HepG2 (cell line): ENCODE measurements at regions not wholly inside any gene's neighbourhood (a gene's known extent, or its start where the extent isn't known, plus 50 kb on each side); places are given as distances from the start of the nearest gene placed in this dataset.

Experiments
- ATAC-seq: fragments of 200-7000 bp; cut with Tn5 transposase; 3 replicates; pipeline ENCODE4 v1.9.1; 2020; ENCODE audit warnings: mild to moderate bottlenecking, moderate library complexity
- BruUV-seq: library from RNA; stranded (reverse); fragments of 400-500 nt; replicated peaks from 2 replicates; lab custom pipeline; 2021; lab: Mats Ljungman, UMichigan
- CTCF ChIA-PET: fragments of 300-600 bp; formaldehyde crosslinking; extraction: SDS; loops from one replicate; lab custom pipeline; 2021; ENCODE audit warnings: low total read pairs, inconsistent platforms, low intra/inter-chr PET ratio; lab: Yijun Ruan, JAX
- POLR2A ChIA-PET: fragments of 350-600 bp; sonication (Branson Sonifier 250); formaldehyde crosslinking; loops from one replicate; lab custom pipeline; 2020; ENCODE audit warnings: antibody characterized with exemption, inconsistent platforms; lab: Yijun Ruan, JAX
- DNase-seq: peaks from one replicate; pipeline ENCODE4 v3.0.0-alpha.2; 2015; ENCODE audit warnings: low spot score
- FAIRE-seq: peaks from 3 replicates; lab custom pipeline; 2011; peaks lifted over from hg19 to GRCh38; lab: Jason Lieb, UNC
- H2AFZ ChIP-seq: one replicate; pipeline ENCODE4 v1.6.1; 2011; ENCODE audit warnings: low read length, inconsistent platforms
- H3K27ac ChIP-seq: fragments of 300-600 bp; 3 replicates; pipeline ENCODE4 v1.8.0; 2011; ENCODE audit warnings: mixed run types, mild to moderate bottlenecking, mixed read lengths, low read length, inconsistent platforms; ENCODE audit not compliant: insufficient read depth; ENCODE audit errors: extremely low read length
- H3K27me3 ChIP-seq, 2 experiments: fragments of 200-600 bp in 1 of 2; 2 replicates in 1 of 2; 3 replicates in 1 of 2; pipeline versions ENCODE4 v1.6.0 to v1.8.0; 2011; ENCODE audit warnings: low read length in 2 of 2, mild to moderate bottlenecking in 2 of 2, moderate library complexity in 2 of 2, inconsistent platforms in 1 of 2; ENCODE audit not compliant: insufficient read depth in 2 of 2, control insufficient read depth in 1 of 2
- H3K36me3 ChIP-seq, 2 experiments: fragments of 200-600 bp in 1 of 2; replicated peaks in 1 of 2; 2 replicates in 1 of 2; 3 replicates in 1 of 2; pipeline versions ENCODE4 v1.5.1 to v1.8.0; 2011; ENCODE audit warnings: low read length in 2 of 2, inconsistent platforms in 1 of 2; ENCODE audit not compliant: insufficient read depth in 2 of 2, control insufficient read depth in 1 of 2
- H3K4me1 ChIP-seq: 2 replicates; pipeline ENCODE4 v1.5.1; 2012; ENCODE audit warnings: low read length, inconsistent platforms; ENCODE audit not compliant: insufficient read depth
- H3K4me2 ChIP-seq: 2 replicates; pipeline ENCODE4 v1.6.0; 2011; ENCODE audit warnings: low read depth, low read length, inconsistent platforms
- H3K4me3 ChIP-seq, 3 experiments: fragments of 200-600 bp in 1 of 3; sonication (generic), shearing (Covaris generic) in 1 of 3; replicated peaks in 1 of 3; 2 replicates each; pipeline ENCODE4 v1.5.1; 2011 to 2016; ENCODE audit warnings: low read length in 3 of 3, inconsistent platforms in 2 of 3, low read depth in 2 of 3, mild to moderate bottlenecking in 2 of 3, control low read depth in 1 of 3, mixed read lengths in 1 of 3; ENCODE audit not compliant: insufficient read depth in 1 of 3
- H3K79me2 ChIP-seq: one replicate; pipeline ENCODE4 v1.6.1; 2011; ENCODE audit warnings: low read length, inconsistent platforms; ENCODE audit not compliant: insufficient read depth
- H3K9ac ChIP-seq: 2 replicates; pipeline ENCODE4 v1.6.0; 2011; ENCODE audit warnings: mild to moderate bottlenecking, low read depth, low read length, inconsistent platforms; ENCODE audit not compliant: insufficient read depth
- H3K9me3 ChIP-seq: 2 replicates; pipeline ENCODE4 v1.5.1; 2012; ENCODE audit warnings: mild to moderate bottlenecking, low read length
- H4K20me1 ChIP-seq: 2 replicates; pipeline ENCODE4 v1.6.0; 2011; ENCODE audit warnings: inconsistent platforms, mild to moderate bottlenecking, low read length, moderate library complexity; ENCODE audit not compliant: insufficient read depth
- BORCS8-MEF2B ChIP-seq: sonication (generic); formaldehyde crosslinking; IDR thresholded peaks from 2 replicates; pipeline ENCODE4 v1.8.0; 2022; ENCODE audit warnings: mild to moderate bottlenecking, missing genetic modification reagents
- CEBPZ ChIP-seq: IDR thresholded peaks from 2 replicates; pipeline ENCODE4 v1.6.1; 2012; ENCODE audit warnings: low read length, improper control_type of control experiment
- EEA1 ChIP-seq: sonication (generic); formaldehyde crosslinking; IDR thresholded peaks from 2 replicates; pipeline ENCODE4 v1.5.1; 2020; ENCODE audit warnings: mild to moderate bottlenecking, missing genetic modification reagents, borderline replicate concordance
- EED ChIP-seq: sonication (generic); formaldehyde crosslinking; IDR thresholded peaks from 2 replicates; pipeline ENCODE4 v1.5.0; 2020; ENCODE audit warnings: mild to moderate bottlenecking, missing genetic modification reagents
- ELF1 ChIP-seq: sonication (generic); formaldehyde crosslinking; IDR thresholded peaks from 2 replicates; pipeline ENCODE4 v1.4.0; 2020; ENCODE audit warnings: missing genetic modification reagents
- MEIS2 ChIP-seq: sonication (generic); formaldehyde crosslinking; IDR thresholded peaks from 2 replicates; pipeline ENCODE4 v1.9.0; 2021; ENCODE audit warnings: mild to moderate bottlenecking, missing genetic modification reagents
- PPARG ChIP-seq: conservative IDR thresholded peaks from 2 replicates; pipeline ENCODE4 v1.6.1; 2016; ENCODE audit warnings: missing biosample characterization, missing genetic modification reagents
- RBFOX2 ChIP-seq: fragments of 200-400 bp; formaldehyde crosslinking; IDR thresholded peaks from 2 replicates; pipeline ENCODE4 v1.6.1; 2017; ENCODE audit warnings: low read depth, mild to moderate bottlenecking, low read length
- SMAD3 ChIP-seq: sonication (generic); formaldehyde crosslinking; IDR thresholded peaks from 2 replicates; pipeline ENCODE4 v1.4.0; 2020; ENCODE audit warnings: missing genetic modification reagents
- TERF1 ChIP-seq: sonication (generic); formaldehyde crosslinking; IDR thresholded peaks from 2 replicates; pipeline ENCODE4 v1.8.0; 2022; ENCODE audit warnings: mild to moderate bottlenecking, missing genetic modification reagents, moderate library complexity
- YEATS4 ChIP-seq: sonication (generic); formaldehyde crosslinking; IDR thresholded peaks from 2 replicates; pipeline ENCODE4 v1.4.0; 2020; ENCODE audit warnings: missing genetic modification reagents, borderline replicate concordance
- ZBTB39 ChIP-seq: sonication (generic); formaldehyde crosslinking; IDR thresholded peaks from 2 replicates; pipeline ENCODE4 v1.5.0; 2020; ENCODE audit warnings: missing genetic modification reagents
- ZFYVE20 ChIP-seq: sonication (generic); formaldehyde crosslinking; IDR thresholded peaks from 2 replicates; pipeline ENCODE4 v1.8.0; 2023; ENCODE audit warnings: low read depth, mild to moderate bottlenecking, moderate library complexity, missing genetic modification reagents, borderline replicate concordance
- ZNF329 ChIP-seq: sonication (generic); formaldehyde crosslinking; IDR thresholded peaks from 2 replicates; pipeline ENCODE4 v1.9.0; 2021; ENCODE audit warnings: low read depth, mild to moderate bottlenecking, missing genetic modification reagents
- ZNF414 ChIP-seq: sonication (generic); formaldehyde crosslinking; IDR thresholded peaks from 2 replicates; pipeline ENCODE4 v1.5.0; 2020; ENCODE audit warnings: missing genetic modification reagents
- ZNF781 ChIP-seq: sonication (generic); formaldehyde crosslinking; IDR thresholded peaks from 2 replicates; pipeline ENCODE4 v1.5.1; 2020; ENCODE audit warnings: borderline replicate concordance, mild to moderate bottlenecking, missing genetic modification reagents; ENCODE audit errors: not compliant biosample characterization
- ZNF792 ChIP-seq: IDR thresholded peaks from 2 replicates; pipeline ENCODE4 v1.6.1; 2016
- WGBS: methylation state at CpG from one replicate; pipeline ENCODE4 v1.1.6; 2017; ENCODE audit warnings: low lambda C conversion rate; 5-methylcytosine and 5-hydroxymethylcytosine counted together
- in situ Hi-C: cut with HindIII; loops from 2 replicates; pipeline ENCODE4 v1.10.0; 2017; ENCODE audit warnings: low pct_unique_long_range_greater_than_20kb; ENCODE audit not compliant: extremely low pct_ligation_motif_present
- intact Hi-C: fragments of 100-400 bp; cut with micrococcal nuclease; formaldehyde crosslinking; loops from one replicate; pipeline ENCODE4 v1.10.0; 2022; ENCODE audit not compliant: unreplicated experiment

- H3K4me3 ChIP-seq: no peak overlapping the region
- H3K27me3 ChIP-seq: no peaks in the 10 kb centered on the region
- H3K27ac ChIP-seq: no peak overlapping the region
- ChIA-PET POLR2A (no interaction called here), CTCF (no interaction called here)
- FAIRE-seq: no peak
- no peaks in the 10 kb centered on the region for H3K4me1 ChIP-seq
- peaks cover 98% of the 10 kb centered on the region for H3K79me2 ChIP-seq
- intact Hi-C loops (no loop called here), in situ Hi-C loops (no loop called here)
- WGBS: 100% methylated on average over 2 of the region's 2 CpGs
- H3K36me3 ChIP-seq: 0 out of 5 replicates have a peak, but pooled peaks cover 0 to 1% of the 10 kb centered on the region in 2 experiments
- no peak overlapping the region for H3K4me2 ChIP-seq
- peaks cover 96% of the 10 kb centered on the region for H4K20me1 ChIP-seq
- no peak overlapping the region for H2AFZ ChIP-seq
- no peak for DNase-seq
- ATAC-seq: no peak
- H3K9me3 ChIP-seq: no peaks in the 10 kb centered on the region
- TF ChIP-seq ZNF781: no peak
- no peak for TF ChIP-seq PPARG (CRISPR knock-in tag)
- TF ChIP-seq RBFOX2: no peak
- TF ChIP-seq BORCS8-MEF2B (CRISPR knock-in tag): no peak
- no peak for TF ChIP-seq EEA1
- no peak for TF ChIP-seq ZNF414 (CRISPR knock-in tag)
- TF ChIP-seq ELF1 (CRISPR knock-in tag): no peak
- TF ChIP-seq ZBTB39 (CRISPR knock-in tag): no peak
- TF ChIP-seq SMAD3 (CRISPR knock-in tag): no peak
- TF ChIP-seq MEIS2 (CRISPR knock-in tag): no peak
- TF ChIP-seq CEBPZ: no peak
- no peak for TF ChIP-seq ZFYVE20 (CRISPR knock-in tag)
- TF ChIP-seq YEATS4: no peak
- no peak for TF ChIP-seq ZNF329 (CRISPR knock-in tag)
- TF ChIP-seq TERF1 (CRISPR knock-in tag): no peak
- no peak for TF ChIP-seq ZNF792 (CRISPR knock-in tag)
- TF ChIP-seq EED (CRISPR knock-in tag): no peak
- TF ChIP-seq, all 625 proteins: peak for 0
- no peak overlapping the region for H3K9ac ChIP-seq
- BruUV-seq: no TSS peak
Measured at GRCh38 chr3:72393455-72393854, 454.8 kb downstream of the SHQ1 start.
